HFFc6 (cell line): ENCODE measurements at regions not wholly inside any gene's neighbourhood (a gene's known extent, or its start where the extent isn't known, plus 50 kb on each side); places are given as distances from the start of the nearest gene placed in this dataset.

Experiments used
- DNase-seq: peaks from one replicate; pipeline ENCODE4 v3.0.0-alpha.2; 2018
- H3K27ac Mint-ChIP-seq: 2 replicates; pipeline ENCODE4 v1.8.0; 2020; ENCODE audit warnings: mild to moderate bottlenecking, mixed read lengths
- H3K27me3 Mint-ChIP-seq: 2 replicates; pipeline ENCODE4 v1.8.0; 2021; ENCODE audit warnings: mild to moderate bottlenecking, moderate library complexity, mixed read lengths; ENCODE audit not compliant: insufficient read depth
- H3K36me3 Mint-ChIP-seq: 2 replicates; pipeline ENCODE4 v1.8.0; 2021; ENCODE audit warnings: low read depth, mixed read lengths
- H3K4me1 Mint-ChIP-seq: 2 replicates; pipeline ENCODE4 v1.8.0; 2020; ENCODE audit warnings: low read depth, mixed read lengths
- H3K4me3 Mint-ChIP-seq: 2 replicates; pipeline ENCODE4 v1.8.0; 2020; ENCODE audit warnings: mild to moderate bottlenecking, moderate library complexity, mixed read lengths
- H3K9me3 Mint-ChIP-seq: 2 replicates; pipeline ENCODE4 v1.8.0; 2020; ENCODE audit warnings: mild to moderate bottlenecking, mixed read lengths
- CTCF ChIP-seq: fragments of 200-600 bp; sonication (generic); IDR thresholded peaks from 2 replicates; pipeline ENCODE4 v1.5.0; 2021; ENCODE audit warnings: antibody characterized with exemption, mild to moderate bottlenecking

- Mint-ChIP-seq H3K27ac (no peak overlapping the region), H3K4me1 (no peaks in the 10 kb centered on the region), H3K4me3 (no peak overlapping the region), H3K27me3 (peaks cover 20% of the 10 kb centered on the region), H3K9me3 (no peaks in the 10 kb centered on the region), H3K36me3 (no peaks in the 10 kb centered on the region)
- no peak for DNase-seq
- TF ChIP-seq CTCF, result no peak
Observed at GRCh38 chr10:78900715-78901430, 167.9 kb upstream of the ZMIZ1 start.

- no peak overlapping the region for H3K27ac Mint-ChIP-seq
- H3K4me3 Mint-ChIP-seq, result no peak overlapping the region
- no peaks in the 10 kb centered on the region for H3K4me1 Mint-ChIP-seq
- TF ChIP-seq CTCF, result no peak
- H3K9me3 Mint-ChIP-seq, result no peaks in the 10 kb centered on the region
- no peak for DNase-seq
- no peaks in the 10 kb centered on the region for H3K36me3 Mint-ChIP-seq
- peaks cover 17% of the 10 kb centered on the region for H3K27me3 Mint-ChIP-seq
Observed at GRCh38 chr10:78901694-78902093, 167.1 kb upstream of the ZMIZ1 start.

- no peaks in the 10 kb centered on the region for H3K36me3 Mint-ChIP-seq
- no peak for DNase-seq
- H3K9me3 Mint-ChIP-seq, result no peaks in the 10 kb centered on the region
- H3K27ac Mint-ChIP-seq, result no peak overlapping the region
- no peak overlapping the region for H3K4me3 Mint-ChIP-seq
- TF ChIP-seq CTCF, result no peak
- H3K27me3 Mint-ChIP-seq, result peaks cover 20% of the 10 kb centered on the region
- no peaks in the 10 kb centered on the region for H3K4me1 Mint-ChIP-seq
Observed at GRCh38 chr10:78902815-78903214, 166.0 kb upstream of the ZMIZ1 start.

GRCh38 chr10:78903341-78903940 is 165.3 kb upstream of the ZMIZ1 start:
- no peak overlapping the region for H3K4me3 Mint-ChIP-seq

GRCh38 chr10:78904196-78904595 is 164.6 kb upstream of the ZMIZ1 start:
- no peak for TF ChIP-seq CTCF
- Mint-ChIP-seq H3K4me1 (no peaks in the 10 kb centered on the region), H3K9me3 (no peaks in the 10 kb centered on the region), H3K27ac (no peak overlapping the region), H3K4me3 (no peak overlapping the region), H3K27me3 (peaks cover 20% of the 10 kb centered on the region), H3K36me3 (no peaks in the 10 kb centered on the region)
- DNase-seq, result no peak

More at GRCh38 chr10:78903341-78903940, 165.3 kb upstream of the ZMIZ1 start:
- H3K4me1 Mint-ChIP-seq, result no peaks in the 10 kb centered on the region
- peaks cover 16% of the 10 kb centered on the region for H3K27me3 Mint-ChIP-seq
- no peak for DNase-seq
- no peaks in the 10 kb centered on the region for H3K36me3 Mint-ChIP-seq
- TF ChIP-seq CTCF, result no peak
- no peak overlapping the region for H3K27ac Mint-ChIP-seq
- H3K9me3 Mint-ChIP-seq, result no peaks in the 10 kb centered on the region
